HCT116 (cell line): ENCODE measurements at regions not wholly inside any gene's neighbourhood (a gene's known extent, or its start where the extent isn't known, plus 50 kb on each side); places are given as distances from the start of the nearest gene placed in this dataset.

Experiments used
- ATAC-seq: fragments of 200-7000 bp; cut with Tn5 transposase; 2 replicates; pipeline ENCODE4 v1.9.1; 2020; ENCODE audit warnings: mild to moderate bottlenecking, moderate library complexity
- BruUV-seq: library from RNA; stranded (reverse); fragments of 400-500 nt; replicated peaks from 2 replicates; lab custom pipeline; 2021; lab: Mats Ljungman, UMichigan
- CTCF ChIA-PET: fragments of 300-600 bp; sonication (Branson Sonifier 250); formaldehyde crosslinking; loops from one replicate; lab custom pipeline; 2021; ENCODE audit warnings: antibody characterized with exemption; lab: Charles Lee
- POLR2A ChIA-PET: fragments of 300-600, 350-600 bp; sonication (Branson Sonifier 250); formaldehyde crosslinking; loops from one replicate; lab custom pipeline; 2021; ENCODE audit warnings: antibody characterized with exemption; lab: Charles Lee
- RAD21 ChIA-PET, 2 experiments: fragments of 300-600 bp; sonication (Branson Sonifier 250); formaldehyde crosslinking; loops; one replicate each; lab custom pipeline; 2023; ENCODE audit warnings: low total read pairs in 2 of 2; ENCODE audit not compliant: uncharacterized antibody in 2 of 2, unreplicated experiment in 2 of 2, low non-redundant PET in 1 of 2; lab: Charles Lee
- DNase-seq: peaks from one replicate; pipeline ENCODE4 v3.0.0-alpha.2; 2010; ENCODE audit warnings: low read depth, low spot score
- H2AFZ ChIP-seq: fragments of 200-600 bp; shearing (Covaris generic), sonication (generic); 2 replicates; pipeline ENCODE4 v1.6.1; 2017; ENCODE audit warnings: low read depth, mixed run types, mixed read lengths, antibody characterized with exemption, low read length; ENCODE audit not compliant: poor library complexity, severe bottlenecking
- H3K27ac ChIP-seq: 2 replicates; pipeline ENCODE4 v1.5.1; 2012; ENCODE audit warnings: low read depth, low read length
- H3K27me3 ChIP-seq: fragments of 200-600 bp; sonication (generic); 2 replicates; pipeline ENCODE4 v1.6.1; 2016; ENCODE audit warnings: mixed run types, low read length, mixed read lengths; ENCODE audit not compliant: insufficient read depth
- H3K36me3 ChIP-seq, 2 experiments: fragments of 200-500 bp in 1 of 2; fragments of 200-600 bp in 1 of 2; sonication (Bioruptor generic) in 1 of 2; sonication (generic) in 1 of 2; 2 replicates each; pipeline versions ENCODE4 v1.5.1 to v1.6.1; 2014 to 2016; ENCODE audit warnings: low read length in 2 of 2, inconsistent platforms in 1 of 2, mixed read lengths in 1 of 2, mixed run types in 1 of 2; ENCODE audit not compliant: insufficient read depth in 2 of 2, control insufficient read depth in 1 of 2
- H3K4me1 ChIP-seq, 2 experiments: fragments of 200-600 bp in 1 of 2; sonication (generic) in 1 of 2; 2 replicates each; pipeline versions ENCODE4 v1.5.1 to v1.6.1; 2012 to 2017; ENCODE audit warnings: low read length in 2 of 2, inconsistent platforms in 1 of 2, mild to moderate bottlenecking in 1 of 2, mixed read lengths in 1 of 2, mixed run types in 1 of 2, moderate library complexity in 1 of 2; ENCODE audit not compliant: insufficient read depth in 2 of 2, control insufficient read depth in 1 of 2
- H3K4me2 ChIP-seq: fragments of 200-600 bp; sonication (generic); 2 replicates; pipeline ENCODE4 v1.6.1; 2017; ENCODE audit warnings: mixed run types, low read length, mixed read lengths
- H3K4me3 ChIP-seq, 2 experiments: fragments of 200-600 bp in 1 of 2; sonication (generic) in 1 of 2; replicated peaks in 1 of 2; 2 replicates each; pipeline ENCODE4 v1.5.1; 2011 to 2016; ENCODE audit warnings: low read length in 2 of 2, control low read depth in 1 of 2, low read depth in 1 of 2, mild to moderate bottlenecking in 1 of 2, mixed read lengths in 1 of 2, mixed run types in 1 of 2
- H3K79me2 ChIP-seq: fragments of 200-600 bp; sonication (generic); 2 replicates; pipeline ENCODE4 v1.6.1; 2017; ENCODE audit warnings: mild to moderate bottlenecking, mixed run types, low read length, moderate library complexity, mixed read lengths; ENCODE audit not compliant: insufficient read depth
- H3K9ac ChIP-seq: fragments of 200-600 bp; sonication (generic); 2 replicates; pipeline ENCODE4 v1.6.1; 2016; ENCODE audit warnings: low read length, mixed read lengths
- H3K9me2 ChIP-seq: fragments of 200-600 bp; sonication (generic), shearing (Covaris generic); 2 replicates; pipeline ENCODE4 v1.6.1; 2017; ENCODE audit warnings: mixed run types, mild to moderate bottlenecking, moderate library complexity; ENCODE audit not compliant: insufficient read depth
- H3K9me3 ChIP-seq, 2 experiments: fragments of 200-500 bp in 1 of 2; fragments of 200-600 bp in 1 of 2; sonication (Bioruptor generic) in 1 of 2; sonication (generic) in 1 of 2; 2 replicates each; pipeline ENCODE4 v1.6.1; 2014 to 2017; ENCODE audit warnings: low read length in 2 of 2, mixed read lengths in 2 of 2, inconsistent platforms in 1 of 2, low read depth in 1 of 2, mild to moderate bottlenecking in 1 of 2, mixed run types in 1 of 2, moderate library complexity in 1 of 2; ENCODE audit not compliant: control insufficient read depth in 1 of 2, insufficient read depth in 1 of 2
- H4K20me1 ChIP-seq: fragments of 200-600 bp; sonication (generic), shearing (Covaris generic); 2 replicates; pipeline ENCODE4 v1.6.1; 2017; ENCODE audit warnings: mixed run types, mild to moderate bottlenecking, moderate library complexity; ENCODE audit not compliant: insufficient read depth
- CBX3 ChIP-seq: IDR thresholded peaks from 2 replicates; pipeline ENCODE4 v1.6.1; 2012; ENCODE audit warnings: low read depth
- CEBPB ChIP-seq: IDR thresholded peaks from 2 replicates; pipeline ENCODE4 v1.6.1; 2012; ENCODE audit warnings: low read depth
- CTCF ChIP-seq, 3 experiments: fragments of 200-600 bp in 1 of 3; sonication (generic) in 1 of 3; IDR thresholded peaks in 2 of 3; conservative IDR thresholded peaks in 1 of 3; 2 replicates each; pipeline ENCODE4 v1.5.1; 2012 to 2017; ENCODE audit warnings: low read depth in 2 of 3, low read length in 2 of 3, antibody characterized with exemption in 1 of 3, borderline replicate concordance in 1 of 3, control low read depth in 1 of 3, mild to moderate bottlenecking in 1 of 3, mixed read lengths in 1 of 3, mixed run types in 1 of 3, moderate library complexity in 1 of 3; ENCODE audit not compliant: insufficient read depth in 1 of 3
- EGR1 ChIP-seq: IDR thresholded peaks from 2 replicates; pipeline ENCODE4 v1.6.1; 2012; ENCODE audit warnings: low read depth
- EZH2phosphoT487 ChIP-seq: fragments of 200-600 bp; IDR thresholded peaks from 2 replicates; pipeline ENCODE4 v1.6.1; 2018; ENCODE audit warnings: antibody characterized with exemption, borderline replicate concordance
- JUND ChIP-seq: IDR thresholded peaks from 2 replicates; pipeline ENCODE4 v1.6.1; 2012
- MAX ChIP-seq: IDR thresholded peaks from 2 replicates; pipeline ENCODE4 v1.6.1; 2012
- RAD21 ChIP-seq: IDR thresholded peaks from 2 replicates; pipeline ENCODE4 v1.6.1; 2012; ENCODE audit warnings: low read depth, mild to moderate bottlenecking
- REST ChIP-seq: IDR thresholded peaks from 2 replicates; pipeline ENCODE4 v1.6.1; 2012; ENCODE audit warnings: low read depth
- TCF7L2 ChIP-seq: IDR thresholded peaks from 2 replicates; pipeline ENCODE4 v1.7.0; 2011; ENCODE audit warnings: borderline replicate concordance, inconsistent platforms; ENCODE audit not compliant: insufficient read depth, insufficient read length; ENCODE audit errors: extremely low read depth
- ZFX ChIP-seq: fragments of 450-650 bp; IDR thresholded peaks from 2 replicates; pipeline ENCODE4 v1.6.1; 2017
- intact Hi-C: fragments of 100-400 bp; cut with micrococcal nuclease; formaldehyde crosslinking; loops from 2 replicates; pipeline ENCODE4 v1.10.0; 2022

- ATAC-seq (no peak), DNase-seq (no peak)
- Histone ChIP-seq H3K9me2 (no peaks in the 10 kb centered on the region), H3K4me1 (no peaks in the 10 kb centered on the region), H4K20me1 (no peaks in the 10 kb centered on the region), H3K36me3 (no peaks in the 10 kb centered on the region), H3K4me2 (no peak overlapping the region), H3K9me3 (no peaks in the 10 kb centered on the region; a peak in 1 of 4 replicates), H2AFZ (no peak overlapping the region), H3K4me3 (no peak overlapping the region), H3K27ac (no peak overlapping the region), H3K27me3 (no peaks in the 10 kb centered on the region), H3K79me2 (no peaks in the 10 kb centered on the region), H3K9ac (no peak overlapping the region)
- TF ChIP-seq RAD21: no peak
- TF ChIP-seq EZH2phosphoT487: no peak
- TF ChIP-seq REST: no peak
- no peak for TF ChIP-seq JUND
- TF ChIP-seq CTCF (IDR thresholded peaks at IDR 0.05 in 2 of 3, conservative IDR thresholded peaks at IDR 0.05 in 1 of 3; ENCODE audit: borderline replicate concordance in 1 of 3, insufficient read depth in 1 of 3, low read depth in 2 of 3, low read length in 2 of 3): no peak
- no peak for TF ChIP-seq MAX
- TF ChIP-seq EGR1: no peak
- TF ChIP-seq CEBPB: no peak
- TF ChIP-seq CBX3: no peak
- no peak for TF ChIP-seq TCF7L2
- TF ChIP-seq ZFX: no peak
- intact Hi-C loops: no loop called here
- POLR2A ChIA-PET: no interaction called here
- BruUV-seq: no TSS peak
- CTCF ChIA-PET: no interaction called here
- RAD21 ChIA-PET: no interaction called here
Measured at GRCh38 chr11:98587884-98588283, 432.9 kb upstream of the CNTN5 start.
